ENCODE measurements at regions not wholly inside any gene's neighbourhood (a gene's known extent, or its start where the extent isn't known, plus 50 kb on each side); places are given as distances from the start of the nearest gene placed in this dataset.

DNA sequence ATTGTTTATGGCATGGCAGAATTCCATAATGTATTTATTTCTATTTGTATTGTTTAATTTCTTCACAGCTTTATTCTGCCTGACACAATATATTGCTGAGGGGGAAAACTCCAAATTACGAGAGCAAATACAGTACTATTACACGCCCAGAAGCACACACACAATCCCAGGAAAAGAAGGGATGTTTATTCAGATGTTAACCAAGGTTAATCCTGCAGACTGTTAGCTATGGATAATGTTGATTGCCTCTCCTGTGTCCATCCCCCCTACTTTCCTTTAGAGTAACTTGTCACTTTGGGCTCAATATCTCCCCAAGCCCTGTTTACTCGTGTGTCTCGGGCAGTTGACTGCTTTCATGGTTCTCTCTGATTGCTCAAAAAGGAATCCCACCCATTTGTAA lies 84.2 kb upstream of the ERCC6L2 start:
- H3K4me2 ChIP-seq (ENCODE audit: low read depth, low read length), result no peak overlapping the region
- no peak overlapping the region for H3K9ac ChIP-seq (ENCODE audit: low read length)
- DNase-seq, result no peak
- no peaks in the 10 kb centered on the region for H3K27me3 ChIP-seq (replicated peaks; ENCODE audit: insufficient read depth, low read length)
- no peaks in the 10 kb centered on the region for H3K4me1 ChIP-seq (ENCODE audit: low read length)
- no peaks in the 10 kb centered on the region for H3F3A ChIP-seq (ENCODE audit: insufficient read depth, low read length)
- H3K27ac ChIP-seq (ENCODE audit: low read length), result no peak overlapping the region
- H4K20me1 ChIP-seq (ENCODE audit: insufficient read depth, low read length), result no peaks in the 10 kb centered on the region
- TF ChIP-seq, protein P1, sequence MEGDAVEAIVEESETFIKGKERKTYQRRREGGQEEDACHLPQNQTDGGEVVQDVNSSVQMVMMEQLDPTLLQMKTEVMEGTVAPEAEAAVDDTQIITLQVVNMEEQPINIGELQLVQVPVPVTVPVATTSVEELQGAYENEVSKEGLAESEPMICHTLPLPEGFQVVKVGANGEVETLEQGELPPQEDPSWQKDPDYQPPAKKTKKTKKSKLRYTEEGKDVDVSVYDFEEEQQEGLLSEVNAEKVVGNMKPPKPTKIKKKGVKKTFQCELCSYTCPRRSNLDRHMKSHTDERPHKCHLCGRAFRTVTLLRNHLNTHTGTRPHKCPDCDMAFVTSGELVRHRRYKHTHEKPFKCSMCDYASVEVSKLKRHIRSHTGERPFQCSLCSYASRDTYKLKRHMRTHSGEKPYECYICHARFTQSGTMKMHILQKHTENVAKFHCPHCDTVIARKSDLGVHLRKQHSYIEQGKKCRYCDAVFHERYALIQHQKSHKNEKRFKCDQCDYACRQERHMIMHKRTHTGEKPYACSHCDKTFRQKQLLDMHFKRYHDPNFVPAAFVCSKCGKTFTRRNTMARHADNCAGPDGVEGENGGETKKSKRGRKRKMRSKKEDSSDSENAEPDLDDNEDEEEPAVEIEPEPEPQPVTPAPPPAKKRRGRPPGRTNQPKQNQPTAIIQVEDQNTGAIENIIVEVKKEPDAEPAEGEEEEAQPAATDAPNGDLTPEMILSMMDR (IDR thresholded peaks at IDR 0.05; ENCODE audit: low read length), result no peak
- no peak for TF ChIP-seq EZH2 (optimal IDR thresholded peaks at IDR 0.05; ENCODE audit: low read depth, low read length)
- TF ChIP-seq EZH2phosphoT487 (IDR thresholded peaks at IDR 0.05; ENCODE audit: low read length), result no peak
- no peak overlapping the region for H2AFZ ChIP-seq (ENCODE audit: low read length)
- no peaks in the 10 kb centered on the region for H3K9me2 ChIP-seq (replicated peaks; ENCODE audit: insufficient read depth, low read length)
- H3K36me3 ChIP-seq (replicated peaks; ENCODE audit: insufficient read depth, low read length), result no peaks in the 10 kb centered on the region
- H3K4me3 ChIP-seq (ENCODE audit: low read length), result no peak overlapping the region
- H3K79me2 ChIP-seq (ENCODE audit: low read length), result no peaks in the 10 kb centered on the region
- H3K9me3 ChIP-seq (replicated peaks; ENCODE audit: insufficient read depth, low read length), result no peaks in the 10 kb centered on the region

DNA sequence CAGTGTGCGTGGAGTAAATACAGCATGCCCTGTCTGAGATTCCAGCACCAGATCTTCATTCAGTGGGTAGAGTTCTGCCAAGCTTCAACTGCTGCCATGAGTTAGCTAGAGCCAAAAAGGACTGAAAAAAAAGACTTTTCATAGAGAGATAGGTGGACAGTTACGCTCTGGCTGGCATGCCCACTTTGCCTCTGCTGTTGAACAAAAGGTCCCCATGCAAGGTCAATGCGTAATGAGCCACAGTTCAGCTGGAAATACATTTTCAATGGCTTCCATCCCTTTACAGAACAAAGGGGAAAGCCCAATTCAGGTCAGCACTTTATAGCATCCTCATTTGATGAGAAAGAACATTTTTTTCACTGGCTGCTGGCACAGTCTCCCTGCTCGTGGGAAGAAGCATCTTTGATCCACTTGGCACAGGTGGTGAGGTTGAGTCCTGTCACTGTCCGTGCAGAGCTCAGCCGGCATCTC lies 86.9 kb upstream of the ERCC6L2 start:
- Histone ChIP-seq H3K27me3 (replicated peaks; ENCODE audit: insufficient read depth, low read length) (no peaks in the 10 kb centered on the region), H3K9me2 (replicated peaks; ENCODE audit: insufficient read depth, low read length) (no peaks in the 10 kb centered on the region), H3K4me1 (ENCODE audit: low read length) (no peaks in the 10 kb centered on the region), H3K4me2 (ENCODE audit: low read depth, low read length) (no peak overlapping the region), H3F3A (ENCODE audit: insufficient read depth, low read length) (no peaks in the 10 kb centered on the region), H3K27ac (ENCODE audit: low read length) (no peak overlapping the region), H2AFZ (ENCODE audit: low read length) (no peak overlapping the region), H3K9me3 (replicated peaks; ENCODE audit: insufficient read depth, low read length) (no peaks in the 10 kb centered on the region), H3K9ac (ENCODE audit: low read length) (no peak overlapping the region), H4K20me1 (ENCODE audit: insufficient read depth, low read length) (no peaks in the 10 kb centered on the region), H3K79me2 (ENCODE audit: low read length) (no peaks in the 10 kb centered on the region), H3K36me3 (replicated peaks; ENCODE audit: insufficient read depth, low read length) (no peaks in the 10 kb centered on the region), H3K4me3 (ENCODE audit: low read length) (no peak overlapping the region)
- DNase-seq, result no peak
- no peak for TF ChIP-seq EZH2phosphoT487 (IDR thresholded peaks at IDR 0.05; ENCODE audit: low read length)
- TF ChIP-seq, protein P1 (IDR thresholded peaks at IDR 0.05; ENCODE audit: low read length), result no peak
- no peak for TF ChIP-seq EZH2 (optimal IDR thresholded peaks at IDR 0.05; ENCODE audit: low read depth, low read length)

DNA sequence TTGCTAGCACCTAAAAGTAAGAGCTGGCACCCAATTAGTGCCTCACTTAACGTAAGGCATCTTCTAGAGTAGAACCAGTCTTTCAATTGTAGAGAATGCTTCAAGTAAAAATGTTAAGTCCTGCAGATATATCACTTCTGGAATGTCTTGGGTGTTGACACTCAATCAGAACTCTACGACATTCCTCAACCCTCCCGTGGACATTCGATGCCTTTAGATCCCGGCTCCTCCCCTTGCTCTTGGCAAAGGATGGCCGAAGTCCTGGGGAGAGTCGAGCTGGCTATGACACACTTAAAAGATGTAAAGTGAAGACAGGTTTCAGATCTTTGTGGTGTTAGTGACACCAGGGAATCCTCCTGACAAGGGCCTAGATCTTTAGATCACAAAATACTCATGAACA lies 87.5 kb upstream of the ERCC6L2 start:
- H4K20me1 ChIP-seq (ENCODE audit: insufficient read depth, low read length), result no peaks in the 10 kb centered on the region
- no peak overlapping the region for H3K9ac ChIP-seq (ENCODE audit: low read length)
- no peak overlapping the region for H3K4me3 ChIP-seq (ENCODE audit: low read length)
- DNase-seq, result no peak
- H3K9me3 ChIP-seq (replicated peaks; ENCODE audit: insufficient read depth, low read length), result no peaks in the 10 kb centered on the region
- TF ChIP-seq, protein P1 (IDR thresholded peaks at IDR 0.05; ENCODE audit: low read length), result no peak
- TF ChIP-seq EZH2 (optimal IDR thresholded peaks at IDR 0.05; ENCODE audit: low read depth, low read length) (no peak), EZH2phosphoT487 (IDR thresholded peaks at IDR 0.05; ENCODE audit: low read length) (no peak)
- no peaks in the 10 kb centered on the region for H3K79me2 ChIP-seq (ENCODE audit: low read length)
- no peak overlapping the region for H2AFZ ChIP-seq (ENCODE audit: low read length)
- H3K27me3 ChIP-seq (replicated peaks; ENCODE audit: insufficient read depth, low read length), result no peaks in the 10 kb centered on the region
- no peak overlapping the region for H3K4me2 ChIP-seq (ENCODE audit: low read depth, low read length)
- H3F3A ChIP-seq (ENCODE audit: insufficient read depth, low read length), result no peaks in the 10 kb centered on the region
- no peaks in the 10 kb centered on the region for H3K36me3 ChIP-seq (replicated peaks; ENCODE audit: insufficient read depth, low read length)
- no peaks in the 10 kb centered on the region for H3K9me2 ChIP-seq (replicated peaks; ENCODE audit: insufficient read depth, low read length)
- no peaks in the 10 kb centered on the region for H3K4me1 ChIP-seq (ENCODE audit: low read length)
- H3K27ac ChIP-seq (ENCODE audit: low read length), result no peak overlapping the region

Data from MM.1S (cell line).